ENCODE measurements at regions not wholly inside any gene's neighbourhood (a gene's known extent, or its start where the extent isn't known, plus 50 kb on each side); places are given as distances from the start of the nearest gene placed in this dataset.
"Not testable (repeated sequence)": the region's sequence is repeated elsewhere in the genome, so short reads cannot be mapped to it uniquely, and the experiment has no call there.

DNA sequence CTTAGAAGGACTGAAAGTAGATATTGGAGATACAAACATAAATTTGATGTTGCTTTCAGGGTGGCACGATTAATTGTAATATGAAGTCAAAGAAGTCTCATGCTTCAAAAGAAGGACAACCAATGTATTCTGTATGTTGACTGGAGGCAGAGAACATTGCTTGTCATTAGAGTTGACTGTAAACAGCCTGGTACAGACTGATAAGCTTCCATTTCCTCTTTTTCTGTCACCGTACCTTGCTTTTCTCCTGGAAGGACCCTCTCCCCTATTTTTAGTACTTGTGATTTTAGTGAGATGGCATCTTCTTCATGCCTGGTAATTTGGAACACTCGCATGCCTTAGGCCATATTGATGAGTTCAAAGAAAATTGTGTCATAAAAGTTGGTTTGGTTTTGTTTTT is 809.4 kb downstream of the PRELID2 start:
- in situ Hi-C loops (cut with MboI; ENCODE audit: low sequenced_read_pairs), result no loop called here

GRCh38 chr5:145015146-145015545 is 820.0 kb downstream of the PRELID2 start:
- in situ Hi-C loops (cut with MboI; ENCODE audit: low sequenced_read_pairs), result no loop called here

DNA sequence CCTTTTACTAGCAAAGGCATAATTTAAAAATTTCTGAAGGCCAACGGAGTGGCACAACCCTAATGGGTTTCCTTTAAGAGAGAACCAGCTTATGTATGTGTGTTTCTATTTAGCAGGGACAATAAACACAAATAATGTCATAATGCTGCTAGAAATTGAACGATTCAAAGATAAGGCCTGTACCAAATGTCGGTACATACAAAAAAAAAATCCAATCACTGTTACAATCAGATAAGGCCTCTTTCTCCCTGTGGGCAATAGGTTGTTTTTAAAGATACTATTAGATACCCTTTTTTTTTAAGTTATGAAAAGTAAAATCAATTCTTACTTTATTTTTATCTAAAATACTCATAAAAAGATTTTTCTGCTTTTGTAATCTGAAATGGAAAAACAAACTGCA is 821.0 kb downstream of the PRELID2 start:
- in situ Hi-C loops (cut with MboI; ENCODE audit: low sequenced_read_pairs), result no loop called here

GRCh38 chr5:145010834-145011233 is 824.3 kb downstream of the PRELID2 start:
- in situ Hi-C loops (cut with MboI; ENCODE audit: low sequenced_read_pairs), result no loop called here

DNA sequence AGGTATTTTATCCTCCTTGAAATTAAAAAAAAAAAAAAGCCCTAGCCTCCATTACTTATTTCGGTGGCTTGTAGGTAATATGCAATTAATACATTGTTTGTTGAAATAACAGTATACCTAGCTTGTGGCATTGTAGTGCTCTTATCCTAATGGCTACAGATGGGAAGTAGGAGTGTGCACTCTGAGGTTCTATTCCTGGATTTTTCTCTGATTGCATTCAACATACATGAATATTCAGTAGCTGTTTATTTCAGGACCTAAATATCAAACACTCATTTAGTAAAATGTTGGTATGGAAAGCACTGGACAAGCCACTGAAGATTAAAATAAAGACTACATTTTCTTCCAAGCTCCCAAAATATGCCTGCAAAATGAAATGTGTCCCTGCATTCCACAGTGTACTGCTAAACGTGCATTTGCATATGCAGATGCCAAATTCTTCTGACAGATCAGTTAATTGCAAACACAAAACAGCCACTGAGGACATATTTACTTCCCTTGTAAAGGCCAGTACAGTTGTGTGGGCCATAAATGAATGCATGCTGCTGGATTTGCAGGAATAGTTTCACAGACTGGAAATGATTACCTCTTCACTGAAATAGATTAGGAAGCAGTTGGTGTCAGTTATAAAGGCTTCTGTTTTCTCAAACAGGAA is 826.1 kb downstream of the PRELID2 start:
- in situ Hi-C loops (cut with MboI; ENCODE audit: low sequenced_read_pairs), result no loop called here

DNA sequence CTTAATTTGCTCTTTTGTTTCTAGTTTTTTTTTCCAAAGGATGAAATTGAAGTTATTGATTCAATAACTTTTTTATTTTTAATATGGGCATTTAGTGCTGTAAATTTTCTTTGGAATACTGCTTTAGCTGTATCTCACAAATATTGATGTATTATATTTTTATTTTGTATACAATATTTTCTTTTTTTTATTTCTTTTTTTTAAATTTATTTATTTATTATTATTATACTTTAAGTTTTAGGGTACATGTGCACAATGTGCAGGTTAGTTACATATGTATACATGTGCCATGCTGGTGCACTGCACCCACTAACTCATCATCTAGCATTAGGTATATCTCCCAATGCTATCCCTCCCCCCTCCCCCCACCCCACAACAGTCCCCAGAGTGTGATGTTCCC is 823.7 kb downstream of the KCTD16 start:
- in situ Hi-C loops (cut with MboI; ENCODE audit: low sequenced_read_pairs), result not testable (repeated sequence)

GRCh38 chr5:144983101-144983500 is 812.4 kb downstream of the KCTD16 start:
- in situ Hi-C loops (cut with MboI; ENCODE audit: low sequenced_read_pairs), result no loop called here

GRCh38 chr5:144979516-144980264 is 809.0 kb downstream of the KCTD16 start:
- in situ Hi-C loops (cut with MboI; ENCODE audit: low sequenced_read_pairs), result no loop called here

GRCh38 chr5:144972317-144972716 is 801.6 kb downstream of the KCTD16 start:
- in situ Hi-C loops (cut with MboI; ENCODE audit: low sequenced_read_pairs), result no loop called here

- in situ Hi-C loops (cut with MboI; ENCODE audit: low sequenced_read_pairs), result no loop called here
These were observed 800.6 kb downstream of the KCTD16 start for GRCh38 chr5:144971108-144971850.

- in situ Hi-C loops (cut with MboI; ENCODE audit: low sequenced_read_pairs), result no loop called here
These were observed 789.6 kb downstream of the KCTD16 start for GRCh38 chr5:144960296-144960695.

DNA sequence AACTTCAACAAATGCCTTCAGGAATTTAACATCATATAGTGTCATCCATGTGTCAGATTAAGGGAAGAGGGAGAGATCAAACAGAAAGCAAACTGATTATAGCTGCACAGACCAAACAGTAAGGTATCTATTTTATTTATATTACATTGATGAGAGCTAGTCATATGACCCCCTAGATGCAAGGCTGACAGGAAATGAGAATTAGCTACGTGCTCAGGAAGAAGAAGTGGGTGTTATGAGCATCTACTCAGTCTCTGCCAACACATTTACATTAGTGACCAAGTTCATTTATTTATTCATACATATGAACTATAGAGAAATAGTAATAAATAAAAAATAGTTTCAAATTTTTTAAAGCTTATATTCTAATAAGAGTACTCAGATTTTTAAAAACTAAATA is 787.3 kb downstream of the KCTD16 start:
- in situ Hi-C loops (cut with MboI; ENCODE audit: low sequenced_read_pairs), result no loop called here

DNA sequence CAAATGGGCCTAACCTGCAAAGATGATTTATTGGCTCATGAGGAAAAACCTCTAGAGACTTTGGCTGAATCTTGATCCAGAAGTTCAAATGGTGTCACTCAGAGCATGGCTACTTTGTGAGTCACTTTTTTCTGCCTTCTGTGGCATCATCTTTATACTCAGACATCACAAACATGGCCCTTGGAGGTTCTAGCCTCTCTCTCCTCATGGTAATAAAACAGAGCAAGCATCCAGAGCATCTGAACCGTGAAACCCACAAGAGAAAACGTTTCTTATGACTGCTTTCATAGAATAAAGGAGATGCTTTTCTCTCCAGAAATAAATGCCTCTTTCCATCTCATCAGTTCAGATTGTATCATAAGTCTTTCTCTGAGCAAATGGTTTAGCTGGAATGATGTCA is 780.3 kb downstream of the KCTD16 start:
- in situ Hi-C loops (cut with MboI; ENCODE audit: low sequenced_read_pairs), result no loop called here

DNA sequence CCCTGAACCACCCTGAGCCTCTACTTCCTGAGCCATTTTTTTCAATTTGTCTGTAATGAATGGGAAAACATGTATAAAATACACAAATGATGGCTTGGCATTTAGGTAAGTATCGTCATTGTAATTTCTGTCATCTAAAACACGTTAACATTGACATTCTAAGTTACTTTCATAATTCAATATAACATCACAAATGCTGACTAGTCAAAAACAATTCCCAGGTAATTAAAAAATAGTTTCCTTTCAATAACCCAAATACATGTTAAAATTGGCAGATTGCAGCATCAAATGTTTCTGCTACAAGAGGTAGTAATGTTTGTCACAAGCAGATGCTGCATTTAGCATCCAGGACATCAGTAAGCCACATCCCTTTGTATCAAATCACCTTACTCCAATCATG is 776.4 kb downstream of the KCTD16 start:
- in situ Hi-C loops (cut with MboI; ENCODE audit: low sequenced_read_pairs), result no loop called here

DNA sequence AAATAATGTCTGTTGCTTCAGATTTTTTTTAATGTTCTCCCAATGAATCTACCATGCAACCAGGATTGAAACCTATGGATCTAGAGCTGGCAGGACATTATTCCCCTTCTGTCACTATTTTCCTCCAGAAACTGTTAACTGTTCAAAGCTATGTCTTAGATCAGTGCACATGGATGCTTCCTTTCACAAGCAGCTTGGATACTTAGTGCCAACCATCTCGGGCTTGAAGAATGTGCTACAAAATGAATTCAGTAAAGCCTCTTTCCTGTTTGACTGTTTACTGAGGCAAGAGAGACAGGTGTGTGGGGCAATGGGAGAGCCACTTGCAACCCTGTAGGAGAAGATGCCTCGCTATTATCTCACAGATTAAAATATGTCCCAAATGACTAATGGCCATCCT is 774.8 kb downstream of the KCTD16 start:
- in situ Hi-C loops (cut with MboI; ENCODE audit: low sequenced_read_pairs), result no loop called here

DNA sequence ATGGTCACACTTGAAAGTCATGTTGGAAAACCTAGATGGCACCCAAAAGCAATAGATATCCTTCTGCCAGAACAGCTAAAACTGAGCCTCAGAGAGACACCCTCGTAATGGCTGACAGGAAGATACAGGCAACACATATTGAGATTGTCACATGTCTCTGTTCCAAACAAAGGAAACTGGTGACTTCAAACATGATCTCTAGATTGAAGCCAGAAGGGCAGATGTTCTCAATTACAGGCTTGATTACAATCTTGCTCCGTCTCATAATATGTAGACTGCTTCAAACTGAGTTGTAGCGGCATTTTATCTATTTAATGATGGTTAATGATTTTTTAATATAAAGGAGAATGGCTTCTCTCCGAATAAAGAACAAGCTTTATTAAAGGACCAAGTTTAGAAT is 774.3 kb downstream of the KCTD16 start:
- in situ Hi-C loops (cut with MboI; ENCODE audit: low sequenced_read_pairs), result no loop called here

DNA sequence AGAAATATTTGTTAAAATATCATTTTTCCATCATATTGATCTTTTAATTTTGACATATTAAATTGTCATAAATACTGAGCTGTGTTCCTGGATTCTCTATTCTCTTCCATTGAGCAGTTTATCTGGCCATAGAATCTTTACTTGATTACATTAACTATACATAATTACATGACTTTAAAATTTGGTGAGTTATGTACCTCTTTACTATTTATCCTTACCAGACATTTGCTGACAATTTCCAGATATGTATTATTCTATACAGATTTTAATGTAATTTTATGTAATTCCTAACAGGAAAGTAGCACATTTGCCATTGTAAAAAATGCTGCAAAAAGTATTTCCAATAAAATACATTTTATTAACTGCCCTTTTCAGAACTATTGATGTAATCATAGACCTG is 770.3 kb downstream of the KCTD16 start:
- in situ Hi-C loops (cut with MboI; ENCODE audit: low sequenced_read_pairs), result no loop called here

- in situ Hi-C loops (cut with MboI; ENCODE audit: low sequenced_read_pairs), result no loop called here
These were observed 747.7 kb downstream of the KCTD16 start for GRCh38 chr5:144918371-144918770.

DNA sequence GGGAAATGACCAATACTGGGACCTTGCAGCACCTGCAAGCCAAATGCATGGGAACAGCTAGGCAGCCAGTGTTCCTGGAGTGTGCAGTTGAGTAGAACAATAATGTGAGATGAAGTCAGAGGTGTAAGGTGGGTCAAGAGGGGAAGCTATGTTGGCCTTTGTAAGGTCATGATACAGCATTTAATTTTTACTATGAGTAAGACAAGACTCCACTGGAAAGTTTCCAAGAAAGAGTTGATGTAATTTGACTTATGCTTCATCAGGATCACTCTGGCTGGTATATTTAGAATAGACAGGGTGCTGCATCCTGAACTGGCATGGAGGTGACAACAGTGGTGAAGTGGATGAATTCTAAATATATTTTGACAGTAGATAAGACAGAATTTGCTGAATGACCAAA is 744.8 kb downstream of the KCTD16 start:
- in situ Hi-C loops (cut with MboI; ENCODE audit: low sequenced_read_pairs), result no loop called here

GRCh38 chr5:144913661-144914060 is 743.0 kb downstream of the KCTD16 start:
- in situ Hi-C loops (cut with MboI; ENCODE audit: low sequenced_read_pairs), result no loop called here

- in situ Hi-C loops (cut with MboI; ENCODE audit: low sequenced_read_pairs), result no loop called here
These were observed 725.8 kb downstream of the KCTD16 start for GRCh38 chr5:144896473-144896872.

DNA sequence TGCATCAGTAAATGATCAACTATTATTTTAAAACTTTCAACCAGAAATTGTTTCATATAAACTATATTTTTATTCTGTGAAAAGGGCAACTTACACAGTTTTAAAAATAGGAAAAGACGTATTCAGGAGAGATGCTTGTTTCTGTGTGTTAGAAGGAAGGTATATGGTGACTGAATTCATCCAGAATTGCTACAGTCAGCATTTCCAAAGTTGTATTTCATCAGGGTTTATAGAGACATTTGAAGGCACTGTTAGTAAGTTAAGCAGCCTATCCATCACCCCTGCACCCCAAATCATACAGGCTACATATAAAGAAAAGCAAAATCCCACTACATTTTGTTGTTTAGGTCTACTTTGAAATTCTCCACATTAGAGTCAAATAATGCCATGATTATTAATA is 716.0 kb downstream of the KCTD16 start:
- in situ Hi-C loops (cut with MboI; ENCODE audit: low sequenced_read_pairs), result no loop called here
